ENCODE measurements at regions not wholly inside any gene's neighbourhood (a gene's known extent, or its start where the extent isn't known, plus 50 kb on each side); places are given as distances from the start of the nearest gene placed in this dataset.

- no peak for TF ChIP-seq SUZ12 (IDR thresholded peaks at IDR 0.05; ENCODE audit: extremely low read depth, insufficient read depth, insufficient read length)
- TF ChIP-seq YY1 (IDR thresholded peaks at IDR 0.05; ENCODE audit: insufficient read depth, insufficient read length), result no peak
Measured at GRCh38 chr13:70357031-70357430, 248.8 kb upstream of the KLHL1 start.
